Common myeloid progenitor, CD34-positive (primary cell): ENCODE measurements at regions not wholly inside any gene's neighbourhood (a gene's known extent, or its start where the extent isn't known, plus 50 kb on each side); places are given as distances from the start of the nearest gene placed in this dataset.

Source experiments
- CTCF ChIA-PET: fragments of 350-600 bp; sonication (Branson Sonifier 250); formaldehyde crosslinking; loops from one replicate; lab custom pipeline; 2021; ENCODE audit warnings: antibody characterized with exemption; lab: Charles Lee
- POLR2A ChIA-PET: fragments of 350-600 bp; sonication (Branson Sonifier 250); formaldehyde crosslinking; loops from one replicate; lab custom pipeline; 2021; ENCODE audit warnings: antibody characterized with exemption; lab: Charles Lee
- DNase-seq, 3 donors: peaks; one replicate each; pipeline versions ENCODE4 v3.0.0 to v3.0.0-alpha.2; 2013
- H3K27ac ChIP-seq, 2 experiments: 1 replicate in 1 of 2; 2 replicates in 1 of 2; pipeline ENCODE4 v1.7.0; 2013; ENCODE audit warnings: inconsistent platforms in 2 of 2, low read length in 2 of 2, mild to moderate bottlenecking in 2 of 2, low read depth in 1 of 2, moderate library complexity in 1 of 2; ENCODE audit not compliant: severe bottlenecking in 2 of 2, insufficient read depth in 1 of 2, poor library complexity in 1 of 2
- H3K27me3 ChIP-seq, 5 experiments: replicated peaks in 2 of 5; 1 replicate in 3 of 5; 2 replicates in 2 of 5; pipeline versions ENCODE4 v1.6.1 to v1.7.0; 2013; ENCODE audit warnings: low read length in 4 of 5, mild to moderate bottlenecking in 2 of 5, moderate library complexity in 2 of 5, inconsistent platforms in 1 of 5; ENCODE audit not compliant: insufficient read depth in 5 of 5, control insufficient read depth in 4 of 5
- H3K36me3 ChIP-seq, 4 experiments: 1 replicate in 2 of 4; 2 replicates in 2 of 4; pipeline versions ENCODE4 v1.6.1 to v1.7.0; 2013; ENCODE audit warnings: low read length in 3 of 4, control low read depth in 1 of 4, mild to moderate bottlenecking in 1 of 4; ENCODE audit not compliant: control insufficient read depth in 4 of 4, insufficient read depth in 4 of 4
- H3K4me1 ChIP-seq, 4 experiments: 1 replicate in 3 of 4; 2 replicates in 1 of 4; pipeline versions ENCODE4 v1.6.1 to v1.7.1; 2013; ENCODE audit warnings: low read length in 3 of 4, mild to moderate bottlenecking in 3 of 4, control low read depth in 1 of 4, inconsistent platforms in 1 of 4, moderate library complexity in 1 of 4; ENCODE audit not compliant: control insufficient read depth in 4 of 4, insufficient read depth in 4 of 4; ENCODE audit errors: control extremely low read depth in 1 of 4
- H3K4me3 ChIP-seq, 7 experiments: 1 replicate in 4 of 7; 2 replicates in 3 of 7; pipeline versions ENCODE4 v1.5.1 to v1.7.0; 2013; ENCODE audit warnings: mild to moderate bottlenecking in 7 of 7, low read length in 6 of 7, moderate library complexity in 6 of 7, inconsistent platforms in 2 of 7, low read depth in 2 of 7, control low read depth in 1 of 7; ENCODE audit not compliant: insufficient read depth in 4 of 7, control insufficient read depth in 1 of 7; ENCODE audit errors: extremely low read depth in 1 of 7
- H3K9me3 ChIP-seq, 5 experiments: 1 replicate in 4 of 5; 2 replicates in 1 of 5; pipeline versions ENCODE4 v1.6.1 to v1.7.1; 2013; ENCODE audit warnings: low read length in 4 of 5, mild to moderate bottlenecking in 2 of 5, inconsistent platforms in 1 of 5, low read depth in 1 of 5, moderate library complexity in 1 of 5; ENCODE audit not compliant: control insufficient read depth in 4 of 5, insufficient read depth in 2 of 5; ENCODE audit errors: control extremely low read depth in 1 of 5
- WGBS: methylation state at CpG from one replicate; pipeline ENCODE4 v1.1.5; 2013; ENCODE audit not compliant: insufficient coverage; 5-methylcytosine and 5-hydroxymethylcytosine counted together

- H3K27ac ChIP-seq: no peak overlapping the region
- POLR2A ChIA-PET: no interaction called here
- CTCF ChIA-PET: interaction anchor here (0.7 to 1.1 kb wide), 2 partner anchors 18 to 215 kb away, joined by 3 read pairs; no protein-coding TSS in a partner anchor
- H3K36me3 ChIP-seq: no peaks in the 10 kb centered on the region
- no peak overlapping the region for H3K4me3 ChIP-seq
- DNase-seq: no peak
- peaks cover 9 to 11% (median 10%) of the 10 kb centered on the region in 4 experiments for H3K4me1 ChIP-seq
- H3K9me3 ChIP-seq: no peaks in the 10 kb centered on the region
- no CpG with 5 or more reads among the region's 2 CpGs for WGBS
- H3K27me3 ChIP-seq: peaks cover 0 to 52% (median 10%) of the 10 kb centered on the region in 5 experiments
Measured at GRCh38 chr10:43821103-43821502, 172.4 kb upstream of the ZNF32 start.

GRCh38 chr10:43820663-43821062, 172.0 kb upstream of the ZNF32 start:
- DNase-seq: no peak
- CTCF ChIA-PET: interaction anchor here (0.7 to 1.1 kb wide), 2 partner anchors 17 to 216 kb away, joined by 3 read pairs; no protein-coding TSS in a partner anchor
- no peaks in the 10 kb centered on the region for H3K9me3 ChIP-seq
- peaks cover 0 to 50% (median 10%) of the 10 kb centered on the region in 5 experiments for H3K27me3 ChIP-seq
- no peak overlapping the region for H3K27ac ChIP-seq
- POLR2A ChIA-PET: no interaction called here
- H3K4me1 ChIP-seq: peaks cover 11 to 16% (median 14%) of the 10 kb centered on the region in 4 experiments
- no peak overlapping the region for H3K4me3 ChIP-seq
- no peaks in the 10 kb centered on the region for H3K36me3 ChIP-seq
- WGBS: 100% methylated on average over 2 of the region's 3 CpGs

- ChIA-PET CTCF (interaction anchor here (1.1 kb wide), 1 partner anchor 217 kb away, joined by 3 read pairs; no protein-coding TSS in a partner anchor), POLR2A (no interaction called here)
- Histone ChIP-seq H3K4me3 (no peak overlapping the region), H3K27me3 (peaks cover 0 to 49% (median 10%) of the 10 kb centered on the region in 5 experiments), H3K27ac (no peak overlapping the region), H3K36me3 (no peaks in the 10 kb centered on the region), H3K4me1 (peaks cover 11 to 24% (median 17%) of the 10 kb centered on the region in 4 experiments), H3K9me3 (no peaks in the 10 kb centered on the region)
- DNase-seq: no peak
- WGBS: 91% methylated on average over 20 of the region's 22 CpGs
Measured at GRCh38 chr10:43819464-43820230, 171.0 kb upstream of the ZNF32 start.

DNA sequence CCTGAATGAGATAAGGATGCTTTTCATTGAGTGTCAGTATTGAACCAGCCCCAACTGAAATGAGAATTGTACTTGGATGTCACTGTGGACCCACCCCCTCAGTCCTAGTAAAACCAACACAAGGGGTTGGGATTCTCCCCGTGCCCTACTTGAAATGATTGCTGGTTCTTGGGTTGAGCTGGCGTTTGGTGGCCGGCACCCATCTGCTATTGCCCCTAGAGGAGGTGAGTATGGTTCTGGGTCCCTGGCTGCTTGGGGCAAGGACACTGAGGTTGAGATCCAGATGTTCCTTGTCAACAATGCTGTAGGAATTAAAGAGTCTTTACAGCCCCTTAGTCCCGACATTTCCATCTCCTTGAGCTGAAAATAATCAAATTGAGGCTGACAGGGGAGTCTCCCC, 170.0 kb upstream of the ZNF32 start:
- DNase-seq: no peak
- ChIA-PET CTCF (no interaction called here), POLR2A (no interaction called here)
- peaks cover 0 to 51% (median 10%) of the 10 kb centered on the region in 5 experiments for H3K27me3 ChIP-seq
- H3K27ac ChIP-seq: no peak overlapping the region
- peaks cover 11 to 24% (median 17%) of the 10 kb centered on the region in 4 experiments for H3K4me1 ChIP-seq
- H3K4me3 ChIP-seq: no peak overlapping the region
- no peaks in the 10 kb centered on the region for H3K36me3 ChIP-seq
- 88% methylated on average over 3 of the region's 4 CpGs for WGBS
- H3K9me3 ChIP-seq: no peaks in the 10 kb centered on the region

DNA sequence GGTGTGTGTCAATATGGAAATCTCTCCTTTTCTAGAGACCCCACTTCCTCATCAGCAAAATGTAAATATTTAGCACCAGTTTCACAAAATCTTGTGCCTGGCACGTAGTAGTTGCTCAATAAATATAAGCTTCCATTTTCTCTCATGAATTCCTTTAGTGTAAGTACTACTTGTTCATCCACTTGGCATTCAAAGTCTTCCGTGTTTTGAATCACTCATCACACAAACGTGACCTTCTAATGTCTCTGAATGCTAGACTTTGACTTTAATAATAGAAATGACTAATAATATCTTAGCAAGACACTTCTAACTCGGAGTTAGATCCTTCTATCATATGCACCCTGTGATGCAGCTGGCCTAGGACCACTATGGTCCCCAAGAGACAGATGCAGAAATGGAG, 168.7 kb upstream of the ZNF32 start:
- no peak for DNase-seq
- Histone ChIP-seq H3K4me3 (no peak overlapping the region), H3K27ac (no peak overlapping the region), H3K9me3 (no peaks in the 10 kb centered on the region), H3K4me1 (peaks cover 11 to 24% (median 17%) of the 10 kb centered on the region in 4 experiments), H3K27me3 (peaks cover 0 to 52% (median 11%) of the 10 kb centered on the region in 5 experiments), H3K36me3 (no peaks in the 10 kb centered on the region)
- CTCF ChIA-PET: interaction anchor here (1.0 to 1.4 kb wide), 2 partner anchors 40 to 134 kb away, joined by 3 read pairs; no protein-coding TSS in a partner anchor
- 100% methylated on average over 2 of the region's 4 CpGs for WGBS
- POLR2A ChIA-PET: no interaction called here

DNA sequence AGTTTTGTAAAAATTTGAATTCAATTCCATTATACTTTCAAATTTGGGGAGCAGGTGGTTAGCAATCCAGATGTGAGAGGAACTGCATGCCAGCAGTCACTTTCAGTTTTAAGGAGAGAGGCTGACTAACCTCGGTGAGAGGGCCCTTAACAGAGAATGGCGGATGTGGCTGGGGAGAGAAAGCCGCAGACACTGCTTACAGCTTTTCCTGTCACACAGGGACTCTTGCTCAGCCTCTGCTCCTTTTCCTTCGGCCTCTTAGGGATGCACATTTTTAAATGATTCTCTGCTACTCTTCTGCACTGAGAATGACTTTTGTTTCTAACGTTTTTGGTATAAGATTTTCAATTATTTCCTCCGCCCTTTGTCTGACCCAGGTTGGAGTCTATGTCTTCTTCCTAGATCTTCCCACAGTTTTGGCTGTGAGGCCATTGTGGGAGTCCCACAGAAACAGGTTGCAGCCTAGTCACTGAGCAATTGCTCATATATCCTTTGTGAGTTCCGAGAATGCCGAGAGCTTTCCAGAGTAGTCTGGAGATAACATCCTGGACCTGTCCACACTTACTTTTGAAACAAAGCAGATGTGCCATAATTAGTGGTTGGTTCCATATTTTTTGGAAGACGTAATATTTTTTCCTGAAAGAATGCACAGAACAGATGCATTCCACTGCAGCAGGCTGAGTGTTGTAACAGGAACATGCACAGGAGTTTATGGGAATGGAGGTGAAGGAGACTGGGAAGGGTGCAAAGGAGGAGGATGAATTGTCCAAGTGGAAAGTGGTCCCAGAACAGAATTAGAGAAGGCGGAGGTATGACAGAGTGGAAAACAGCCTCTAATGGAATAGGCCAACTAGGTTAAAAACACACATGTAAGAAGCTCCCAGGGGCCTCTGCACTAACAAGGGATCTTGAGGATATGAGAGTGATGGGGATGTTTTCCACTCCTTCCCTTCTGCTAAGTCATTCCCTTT, 168.0 kb upstream of the ZNF32 start:
- Histone ChIP-seq H3K4me1 (peaks cover 11 to 24% (median 17%) of the 10 kb centered on the region in 4 experiments), H3K36me3 (no peaks in the 10 kb centered on the region), H3K27me3 (peaks cover 0 to 52% (median 9%) of the 10 kb centered on the region in 5 experiments), H3K9me3 (no peaks in the 10 kb centered on the region), H3K4me3 (peak overlapping the region in 1 of 7 experiments; percentile 39), H3K27ac (no peak overlapping the region)
- 14% methylated on average over 9 of the region's 10 CpGs for WGBS
- CTCF ChIA-PET: interaction anchor here (1.0 to 1.4 kb wide), 2 partner anchors 41 to 133 kb away, joined by 3 read pairs; no protein-coding TSS in a partner anchor
- POLR2A ChIA-PET: no interaction called here
- peak; percentile 85 to 94 (median 94) for DNase-seq
